Umbilical cord (tissue), 1 donor: ENCODE measurements at regions not wholly inside any gene's neighbourhood (a gene's known extent, or its start where the extent isn't known, plus 50 kb on each side); places are given as distances from the start of the nearest gene placed in this dataset.
"Not testable (repeated sequence)": the region's sequence is repeated elsewhere in the genome, so short reads cannot be mapped to it uniquely, and the experiment has no call there.

Source experiments
- DNase-seq: peaks from one replicate; pipeline ENCODE4 v3.0.0-alpha.2; 2015; ENCODE audit warnings: low spot score

GRCh38 chr21:5327220-5327619, 5194.2 kb upstream of the TPTE start:
- DNase-seq = not testable (repeated sequence)

GRCh38 chr21:5329311-5329939, 5192.0 kb upstream of the TPTE start:
- DNase-seq = not testable (repeated sequence)

GRCh38 chr21:5357839-5358238, 5163.5 kb upstream of the TPTE start:
- DNase-seq = peak; percentile 10
